ENCODE measurements at regions not wholly inside any gene's neighbourhood (a gene's known extent, or its start where the extent isn't known, plus 50 kb on each side); places are given as distances from the start of the nearest gene placed in this dataset.

- no peak overlapping the region for H3K4me3 ChIP-seq
- no peaks in the 10 kb centered on the region for H4K20me1 ChIP-seq (replicated peaks; ENCODE audit: control insufficient read depth, insufficient read depth, low read length)
- intact Hi-C loops (cut with micrococcal nuclease), result no loop called here
- DNase-seq (ENCODE audit: extremely low read depth in 1 of 4, low spot score in 3 of 4) (no peak), ATAC-seq (no peak), FAIRE-seq (no peak)
- no peak for TF ChIP-seq NCOA4 (IDR thresholded peaks at IDR 0.05; ENCODE audit: partially characterized antibody)
- TF ChIP-seq SMARCC2 (IDR thresholded peaks at IDR 0.05; ENCODE audit: low read depth), result no peak
- TF ChIP-seq U2AF2 (optimal IDR thresholded peaks at IDR 0.05; ENCODE audit: low read depth, low read length), result no peak
- TF ChIP-seq CAMTA2 (CRISPR knock-in tag; conservative IDR thresholded peaks at IDR 0.05), result no peak
- TF ChIP-seq NFE2 (IDR thresholded peaks at IDR 0.05; ENCODE audit: low read depth), result no peak
- no peak for TF ChIP-seq EP400 (IDR thresholded peaks at IDR 0.05)
- H3K27ac ChIP-seq (ENCODE audit: extremely low read depth, low read depth, low read length), result no peak overlapping the region
- no peak overlapping the region for H2AFZ ChIP-seq (ENCODE audit: low read depth, low read length)
- H3K4me2 ChIP-seq (ENCODE audit: insufficient read depth, low read length), result no peak overlapping the region
- no peaks in the 10 kb centered on the region for H3K36me3 ChIP-seq (ENCODE audit: control insufficient read depth, insufficient read depth, low read length)
- H3K9me1 ChIP-seq (ENCODE audit: control insufficient read depth, insufficient read depth, low read length), result no peaks in the 10 kb centered on the region
- 0 out of 5 replicates have a peak, but pooled peaks cover 0 to 5% of the 10 kb centered on the region in 2 experiments for H3K27me3 ChIP-seq (ENCODE audit: control insufficient read depth in 2 of 2, insufficient read depth in 2 of 2, low read length in 2 of 2)
- H3K9ac ChIP-seq (ENCODE audit: insufficient read depth in 1 of 2, low read depth in 2 of 2, low read length in 2 of 2), result no peak overlapping the region
- no peaks in the 10 kb centered on the region for H3K9me3 ChIP-seq (replicated peaks; ENCODE audit: control insufficient read depth, insufficient read depth, low read depth, low read length)
- no peaks in the 10 kb centered on the region for H3K4me1 ChIP-seq (replicated peaks in 1 of 2; ENCODE audit: control insufficient read depth in 2 of 2, insufficient read depth in 2 of 2, low read length in 2 of 2)
- ChIA-PET CTCF (ENCODE audit: low intra/inter-chr PET ratio) (no interaction called here), POLR2A (no interaction called here)
- BruUV-seq (replicated peaks), result no TSS peak
- H3K79me2 ChIP-seq (ENCODE audit: control insufficient read depth, insufficient read depth, low read length), result no peaks in the 10 kb centered on the region
- WGBS (ENCODE audit: insufficient coverage, low coverage, missing lambda C conversion rate), result 0% methylated on average over 5 of the region's 5 CpGs
- in situ Hi-C loops (cut with MboI), result no loop called here
These were observed 213.2 kb upstream of the IL12A start for GRCh38 chr3:159775372-159775961.

- Histone ChIP-seq H3K9ac (ENCODE audit: insufficient read depth in 1 of 2, low read depth in 2 of 2, low read length in 2 of 2) (no peak overlapping the region), H3K27ac (ENCODE audit: extremely low read depth, low read depth, low read length) (no peak overlapping the region), H3K27me3 (ENCODE audit: control insufficient read depth in 2 of 2, insufficient read depth in 2 of 2, low read length in 2 of 2) (0 out of 5 replicates have a peak, but pooled peaks cover 0 to 5% of the 10 kb centered on the region in 2 experiments), H4K20me1 (replicated peaks; ENCODE audit: control insufficient read depth, insufficient read depth, low read length) (no peaks in the 10 kb centered on the region), H2AFZ (ENCODE audit: low read depth, low read length) (no peak overlapping the region), H3K79me2 (ENCODE audit: control insufficient read depth, insufficient read depth, low read length) (no peaks in the 10 kb centered on the region), H3K4me1 (replicated peaks in 1 of 2; ENCODE audit: control insufficient read depth in 2 of 2, insufficient read depth in 2 of 2, low read length in 2 of 2) (no peaks in the 10 kb centered on the region), H3K36me3 (ENCODE audit: control insufficient read depth, insufficient read depth, low read length) (no peaks in the 10 kb centered on the region), H3K9me1 (ENCODE audit: control insufficient read depth, insufficient read depth, low read length) (no peaks in the 10 kb centered on the region), H3K4me3 (no peak overlapping the region), H3K9me3 (replicated peaks; ENCODE audit: control insufficient read depth, insufficient read depth, low read depth, low read length) (no peaks in the 10 kb centered on the region), H3K4me2 (ENCODE audit: insufficient read depth, low read length) (no peak overlapping the region)
- ATAC-seq (no peak), DNase-seq (ENCODE audit: extremely low read depth in 1 of 4, low spot score in 3 of 4) (no peak), FAIRE-seq (no peak)
- in situ Hi-C loops (cut with MboI) (no loop called here), intact Hi-C loops (cut with micrococcal nuclease) (no loop called here)
- CTCF ChIA-PET (ENCODE audit: low intra/inter-chr PET ratio), result no interaction called here
- BruUV-seq (replicated peaks), result no TSS peak
- WGBS (ENCODE audit: insufficient coverage, low coverage, missing lambda C conversion rate), result 0% methylated on average over 4 of the region's 4 CpGs
- POLR2A ChIA-PET, result no interaction called here
- TF ChIP-seq SP1 (CRISPR knock-in tag; IDR thresholded peaks at IDR 0.05) (no peak), ZNF407 (IDR thresholded peaks at IDR 0.05; ENCODE audit: low read depth) (no peak), ZNF551 (CRISPR knock-in tag; IDR thresholded peaks at IDR 0.05) (no peak), ZNF146 (CRISPR knock-in tag; IDR thresholded peaks at IDR 0.05; ENCODE audit: unreplicated experiment) (no peak)
These were observed 211.9 kb upstream of the IL12A start for GRCh38 chr3:159776779-159777178.
